ENCODE measurements at regions not wholly inside any gene's neighbourhood (a gene's known extent, or its start where the extent isn't known, plus 50 kb on each side); places are given as distances from the start of the nearest gene placed in this dataset.

DNA sequence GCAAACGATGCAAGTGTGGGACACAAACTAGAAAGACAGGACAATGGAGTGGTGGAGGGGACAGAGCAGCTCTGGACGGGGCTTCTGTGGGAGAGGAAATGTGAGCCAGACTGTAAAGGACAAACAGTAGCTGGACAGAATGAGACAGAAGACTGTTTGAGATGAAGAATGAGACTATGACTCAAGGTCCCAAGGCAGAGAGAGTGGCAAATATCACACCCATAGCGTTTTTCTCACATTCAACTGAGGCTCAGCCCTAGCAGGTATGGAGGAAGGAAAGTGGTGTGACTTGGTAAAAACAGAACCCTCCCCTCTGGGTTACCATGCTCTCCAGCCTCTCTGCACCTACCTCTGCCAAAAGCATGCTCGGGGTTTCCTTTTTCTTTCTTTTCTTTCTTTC, 96.5 kb downstream of the RPL27A start:
- H3K9me3 ChIP-seq (replicated peaks; ENCODE audit: control insufficient read depth, insufficient read depth, low read depth, low read length), result no peaks in the 10 kb centered on the region
- H3K4me3 ChIP-seq, result no peak overlapping the region
- H4K20me1 ChIP-seq (replicated peaks; ENCODE audit: control insufficient read depth, insufficient read depth, low read length), result no peaks in the 10 kb centered on the region
- H3K27me3 ChIP-seq (ENCODE audit: control insufficient read depth in 2 of 2, insufficient read depth in 2 of 2, low read length in 2 of 2), result peaks cover 11 to 43% of the 10 kb centered on the region in 2 experiments; a peak in 3 of 5 replicates
- in situ Hi-C loops (cut with MboI) (no loop called here), intact Hi-C loops (cut with micrococcal nuclease) (no loop called here)
- ChIA-PET POLR2A (interaction anchor here (0.5 to 1.1 kb wide), 2 partner anchors 13 to 534 kb away, joined by 4 to 5 read pairs; no protein-coding TSS in a partner anchor), CTCF (ENCODE audit: low intra/inter-chr PET ratio) (no interaction called here)
- DNase-seq (ENCODE audit: extremely low read depth in 1 of 4, low spot score in 3 of 4) (no peak), FAIRE-seq (no peak), ATAC-seq (no peak)
- H3K9ac ChIP-seq (ENCODE audit: insufficient read depth in 1 of 2, low read depth in 2 of 2, low read length in 2 of 2), result no peak overlapping the region
- no peaks in the 10 kb centered on the region for H3K9me1 ChIP-seq (ENCODE audit: control insufficient read depth, insufficient read depth, low read length)
- 0% methylated on average over 4 of the region's 4 CpGs for whole genome bisulfite sequencing (ENCODE audit: insufficient coverage, low coverage, missing lambda C conversion rate)
- TF ChIP-seq ZNF165 (CRISPR knock-in tag; IDR thresholded peaks at IDR 0.05; ENCODE audit: borderline replicate concordance), result no peak
- no peak for TF ChIP-seq GATAD2A (IDR thresholded peaks at IDR 0.05)
- TF ChIP-seq ETV6 (IDR thresholded peaks at IDR 0.05; ENCODE audit: borderline replicate concordance in 1 of 2, low read depth in 2 of 2, low read length in 1 of 2), result no peak
- TF ChIP-seq ETV6 (CRISPR knock-in tag; IDR thresholded peaks at IDR 0.05; ENCODE audit: borderline replicate concordance), result no peak
- no peak for TF ChIP-seq CBX8 (IDR thresholded peaks at IDR 0.05; ENCODE audit: borderline replicate concordance, extremely low read depth, low read depth, low read length, poor library complexity, severe bottlenecking)
- TF ChIP-seq CBX5 (IDR thresholded peaks at IDR 0.05; ENCODE audit: borderline replicate concordance, low read depth), result no peak
- no peak for TF ChIP-seq SRF (CRISPR knock-in tag; IDR thresholded peaks at IDR 0.05)
- TF ChIP-seq LARP7 (IDR thresholded peaks at IDR 0.05), result no peak
- no peak for TF ChIP-seq CBX1 (IDR thresholded peaks at IDR 0.05; ENCODE audit: low read depth)
- TF ChIP-seq SRSF1 (IDR thresholded peaks at IDR 0.05; ENCODE audit: low read depth, low read length), result no peak
- no peak for TF ChIP-seq GABPB2 (CRISPR knock-in tag; conservative IDR thresholded peaks at IDR 0.05)
- TF ChIP-seq DDX20 (tag; IDR thresholded peaks at IDR 0.05; ENCODE audit: low read depth), result no peak
- TF ChIP-seq DIDO1 (tag; IDR thresholded peaks at IDR 0.05; ENCODE audit: low read depth), result no peak
- TF ChIP-seq CHD1 (IDR thresholded peaks at IDR 0.05; ENCODE audit: low read length), result no peak
- no peak for TF ChIP-seq SIX5 (IDR thresholded peaks at IDR 0.05; ENCODE audit: borderline replicate concordance in 1 of 2, insufficient read depth in 1 of 2, low read depth in 1 of 2, low read length in 2 of 2)
- TF ChIP-seq FOXJ3 (CRISPR knock-in tag; IDR thresholded peaks at IDR 0.05), result no peak
- TF ChIP-seq ZNF232 (CRISPR knock-in tag; IDR thresholded peaks at IDR 0.05), result no peak
- H3K79me2 ChIP-seq (ENCODE audit: control insufficient read depth, insufficient read depth, low read length), result no peaks in the 10 kb centered on the region
- no peak overlapping the region for H3K4me2 ChIP-seq (ENCODE audit: insufficient read depth, low read length)
- no peak overlapping the region for H3K27ac ChIP-seq (ENCODE audit: extremely low read depth, low read depth, low read length)
- no peaks in the 10 kb centered on the region for H3K4me1 ChIP-seq (replicated peaks in 1 of 2; ENCODE audit: control insufficient read depth in 2 of 2, insufficient read depth in 2 of 2, low read length in 2 of 2)
- no TSS peak for BruUV-seq (replicated peaks)
- H2AFZ ChIP-seq (ENCODE audit: low read depth, low read length), result no peak overlapping the region
- H3K36me3 ChIP-seq (ENCODE audit: control insufficient read depth, insufficient read depth, low read length), result no peaks in the 10 kb centered on the region

Measured in K562 (cell line).